ENCODE measurements at regions not wholly inside any gene's neighbourhood (a gene's known extent, or its start where the extent isn't known, plus 50 kb on each side); places are given as distances from the start of the nearest gene placed in this dataset.

- H3K4me3 ChIP-seq (IDR thresholded peaks at IDR 0.05; ENCODE audit: insufficient read depth, low read depth, low read length), result no peak overlapping the region
- H2AFZ ChIP-seq (ENCODE audit: low read depth), result no peak overlapping the region
- no peaks in the 10 kb centered on the region for H3K36me3 ChIP-seq (ENCODE audit: insufficient read depth)
- no peak overlapping the region; the same call in 1 of the 2 replicates for H3K9ac ChIP-seq
- H3K27me3 ChIP-seq (ENCODE audit: insufficient read depth, low read depth), result no peaks in the 10 kb centered on the region
- no peaks in the 10 kb centered on the region for H3K4me1 ChIP-seq (ENCODE audit: low read depth, poor library complexity, severe bottlenecking)
- H3K79me2 ChIP-seq (ENCODE audit: insufficient read depth, low read depth), result no peaks in the 10 kb centered on the region
- no peaks in the 10 kb centered on the region for H4K20me1 ChIP-seq (ENCODE audit: insufficient read depth)
- H3K4me2 ChIP-seq, result no peak overlapping the region
- H3K27ac ChIP-seq, result no peak overlapping the region
- no peak for TF ChIP-seq CTCF (conservative IDR thresholded peaks at IDR 0.05; ENCODE audit: low read depth, low read length)
Measured at GRCh38 chr7:13593854-13594253, 395.6 kb downstream of the ETV1 start.

GRCh38 chr7:13602036-13602435 lies 387.4 kb downstream of the ETV1 start:
- no peak overlapping the region for H3K4me2 ChIP-seq
- no peak overlapping the region for H3K4me3 ChIP-seq (IDR thresholded peaks at IDR 0.05; ENCODE audit: insufficient read depth, low read depth, low read length)
- no peaks in the 10 kb centered on the region for H3K36me3 ChIP-seq (ENCODE audit: insufficient read depth)
- no peak overlapping the region for H2AFZ ChIP-seq (ENCODE audit: low read depth)
- TF ChIP-seq CTCF (conservative IDR thresholded peaks at IDR 0.05; ENCODE audit: low read depth, low read length), result no peak
- no peaks in the 10 kb centered on the region for H4K20me1 ChIP-seq (ENCODE audit: insufficient read depth)
- H3K27me3 ChIP-seq (ENCODE audit: insufficient read depth, low read depth), result no peaks in the 10 kb centered on the region
- no peaks in the 10 kb centered on the region for H3K4me1 ChIP-seq (ENCODE audit: low read depth, poor library complexity, severe bottlenecking)
- no peak overlapping the region for H3K9ac ChIP-seq
- H3K27ac ChIP-seq, result no peak overlapping the region
- H3K79me2 ChIP-seq (ENCODE audit: insufficient read depth, low read depth), result no peaks in the 10 kb centered on the region

GRCh38 chr7:13603016-13603415 lies 386.4 kb downstream of the ETV1 start:
- Histone ChIP-seq H3K4me1 (ENCODE audit: low read depth, poor library complexity, severe bottlenecking) (no peaks in the 10 kb centered on the region), H3K9ac (no peak overlapping the region), H3K27ac (no peak overlapping the region), H4K20me1 (ENCODE audit: insufficient read depth) (no peaks in the 10 kb centered on the region), H3K4me2 (no peak overlapping the region), H2AFZ (ENCODE audit: low read depth) (no peak overlapping the region), H3K36me3 (ENCODE audit: insufficient read depth) (no peaks in the 10 kb centered on the region), H3K27me3 (ENCODE audit: insufficient read depth, low read depth) (no peaks in the 10 kb centered on the region), H3K79me2 (ENCODE audit: insufficient read depth, low read depth) (no peaks in the 10 kb centered on the region), H3K4me3 (IDR thresholded peaks at IDR 0.05; ENCODE audit: insufficient read depth, low read depth, low read length) (no peak overlapping the region)
- TF ChIP-seq CTCF (conservative IDR thresholded peaks at IDR 0.05; ENCODE audit: low read depth, low read length), result no peak

GRCh38 chr7:13603661-13604060 lies 385.8 kb downstream of the ETV1 start:
- no peak for TF ChIP-seq CTCF (conservative IDR thresholded peaks at IDR 0.05; ENCODE audit: low read depth, low read length)
- no peak overlapping the region for H3K4me2 ChIP-seq
- no peaks in the 10 kb centered on the region for H3K79me2 ChIP-seq (ENCODE audit: insufficient read depth, low read depth)
- no peaks in the 10 kb centered on the region for H3K27me3 ChIP-seq (ENCODE audit: insufficient read depth, low read depth)
- H2AFZ ChIP-seq (ENCODE audit: low read depth), result no peak overlapping the region
- no peak overlapping the region for H3K4me3 ChIP-seq (IDR thresholded peaks at IDR 0.05; ENCODE audit: insufficient read depth, low read depth, low read length)
- no peaks in the 10 kb centered on the region for H4K20me1 ChIP-seq (ENCODE audit: insufficient read depth)
- H3K9ac ChIP-seq, result no peak overlapping the region
- no peaks in the 10 kb centered on the region for H3K36me3 ChIP-seq (ENCODE audit: insufficient read depth)
- H3K27ac ChIP-seq, result no peak overlapping the region
- H3K4me1 ChIP-seq (ENCODE audit: low read depth, poor library complexity, severe bottlenecking), result no peaks in the 10 kb centered on the region

All from KMS-11 (cell line).